22Rv1 (cell line): ENCODE measurements at regions not wholly inside any gene's neighbourhood (a gene's known extent, or its start where the extent isn't known, plus 50 kb on each side); places are given as distances from the start of the nearest gene placed in this dataset.

ENCODE experiments used
- ZFX ChIP-seq: fragments of 450-650 bp; IDR thresholded peaks from 2 replicates; pipeline ENCODE4 v1.6.1; 2017; ENCODE audit warnings: antibody characterized with exemption, borderline replicate concordance
- TF ChIP-seq, protein P1 (sequence below): fragments of 450-650 bp; IDR thresholded peaks from 2 replicates; pipeline ENCODE4 v1.5.1; 2017; ENCODE audit warnings: mild to moderate bottlenecking

DNA sequence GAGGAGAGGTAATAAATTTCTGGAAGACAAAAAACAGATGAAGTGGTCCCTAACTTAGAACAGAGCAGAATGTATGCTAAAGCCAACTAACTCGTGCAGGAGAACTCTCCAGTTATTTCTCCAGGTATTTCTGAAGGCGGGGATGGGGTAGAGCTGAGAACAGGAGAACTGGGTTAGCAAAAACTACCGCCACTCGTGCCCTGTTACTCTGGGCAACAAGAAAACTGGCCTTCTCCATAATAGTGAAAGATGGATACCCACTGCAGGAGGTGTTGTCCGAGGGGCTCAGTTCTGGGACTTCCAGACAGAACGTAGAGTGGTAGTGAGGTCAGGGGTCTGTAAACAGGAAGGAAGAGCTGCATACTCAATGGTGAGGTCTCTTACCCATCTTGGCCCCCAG lies 187.3 kb upstream of the FRMD6 start:
- TF ChIP-seq, protein P1, sequence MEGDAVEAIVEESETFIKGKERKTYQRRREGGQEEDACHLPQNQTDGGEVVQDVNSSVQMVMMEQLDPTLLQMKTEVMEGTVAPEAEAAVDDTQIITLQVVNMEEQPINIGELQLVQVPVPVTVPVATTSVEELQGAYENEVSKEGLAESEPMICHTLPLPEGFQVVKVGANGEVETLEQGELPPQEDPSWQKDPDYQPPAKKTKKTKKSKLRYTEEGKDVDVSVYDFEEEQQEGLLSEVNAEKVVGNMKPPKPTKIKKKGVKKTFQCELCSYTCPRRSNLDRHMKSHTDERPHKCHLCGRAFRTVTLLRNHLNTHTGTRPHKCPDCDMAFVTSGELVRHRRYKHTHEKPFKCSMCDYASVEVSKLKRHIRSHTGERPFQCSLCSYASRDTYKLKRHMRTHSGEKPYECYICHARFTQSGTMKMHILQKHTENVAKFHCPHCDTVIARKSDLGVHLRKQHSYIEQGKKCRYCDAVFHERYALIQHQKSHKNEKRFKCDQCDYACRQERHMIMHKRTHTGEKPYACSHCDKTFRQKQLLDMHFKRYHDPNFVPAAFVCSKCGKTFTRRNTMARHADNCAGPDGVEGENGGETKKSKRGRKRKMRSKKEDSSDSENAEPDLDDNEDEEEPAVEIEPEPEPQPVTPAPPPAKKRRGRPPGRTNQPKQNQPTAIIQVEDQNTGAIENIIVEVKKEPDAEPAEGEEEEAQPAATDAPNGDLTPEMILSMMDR: no peak
- TF ChIP-seq ZFX: no peak
